BLaER1 treated with 17β-estradiol and CSF1 and Interleukin-3, amounts not matched to agents 10 nM and 100 nM (cell line): ENCODE measurements at regions not wholly inside any gene's neighbourhood (a gene's known extent, or its start where the extent isn't known, plus 50 kb on each side); places are given as distances from the start of the nearest gene placed in this dataset.
"Not testable (repeated sequence)": the region's sequence is repeated elsewhere in the genome, so short reads cannot be mapped to it uniquely, and the experiment has no call there.

ENCODE experiments used
- H3K27ac ChIP-seq, 11 experiments: shearing (Covaris generic); formaldehyde crosslinking; 2 replicates each; pipeline ENCODE4 v1.8.1; 2022
- H3K27me3 ChIP-seq, 11 experiments: shearing (Covaris generic); formaldehyde crosslinking; 2 replicates each; pipeline ENCODE4 v1.8.1; 2022
- H3K36me3 ChIP-seq, 11 experiments: shearing (Covaris generic); formaldehyde crosslinking; 2 replicates each; pipeline ENCODE4 v1.8.1; 2022
- H3K4me1 ChIP-seq, 10 experiments: shearing (Covaris generic); formaldehyde crosslinking; 2 replicates each; pipeline ENCODE4 v1.8.1; 2022
- H3K4me2 ChIP-seq, 11 experiments: shearing (Covaris generic); formaldehyde crosslinking; 2 replicates each; pipeline ENCODE4 v1.8.1; 2022
- H3K4me3 ChIP-seq, 10 experiments: shearing (Covaris generic); formaldehyde crosslinking; 2 replicates each; pipeline ENCODE4 v1.8.1; 2022
- H3K9ac ChIP-seq, 11 experiments: shearing (Covaris generic); formaldehyde crosslinking; 2 replicates each; pipeline ENCODE4 v1.8.1; 2022
- H3K9me3 ChIP-seq, 11 experiments: shearing (Covaris generic); formaldehyde crosslinking; replicated peaks in 1 of 11; 2 replicates each; pipeline ENCODE4 v1.8.1; 2022
- H4K20me1 ChIP-seq, 11 experiments: shearing (Covaris generic); formaldehyde crosslinking; 2 replicates each; pipeline ENCODE4 v1.8.1; 2022
- Cebpa-rat ChIP-seq, 11 experiments: shearing (Covaris generic); IDR thresholded peaks; 2 replicates each; pipeline ENCODE4 v1.8.1; 2022

- Histone ChIP-seq H3K36me3 (no peaks in the 10 kb centered on the region), H3K27ac (no peak overlapping the region), H3K4me1 (no peaks in the 10 kb centered on the region), H3K27me3 (no peaks in the 10 kb centered on the region), H3K4me2 (no peak overlapping the region), H3K4me3 (no peak overlapping the region), H3K9ac (no peak overlapping the region), H3K9me3 (peaks cover 0 to 13% (median 0%) of the 10 kb centered on the region in 11 experiments; a peak in 3 of 22 replicates), H4K20me1 (no peaks in the 10 kb centered on the region)
- no peak for TF ChIP-seq Cebpa-rat (IDR thresholded peaks at IDR 0.05)
These were observed 141.2 kb upstream of the FOXD4L5 start for GRCh38 chr9:65426231-65426630.

- H4K20me1 ChIP-seq, H3K4me1 ChIP-seq, H3K9ac ChIP-seq, H3K4me3 ChIP-seq, H3K36me3 ChIP-seq, H3K4me2 ChIP-seq, H3K27ac ChIP-seq, H3K27me3 ChIP-seq: not testable (repeated sequence)
- peaks cover 0 to 13% (median 0%) of the 10 kb centered on the region in 11 experiments; a peak in 3 of 22 replicates for H3K9me3 ChIP-seq
These were observed 140.2 kb upstream of the FOXD4L5 start for GRCh38 chr9:65425183-65425582.

GRCh38 chr9:65424437-65424984, 139.5 kb upstream of the FOXD4L5 start:
- not testable (repeated sequence) for H3K9ac ChIP-seq, H4K20me1 ChIP-seq, H3K4me2 ChIP-seq, H3K36me3 ChIP-seq, H3K4me3 ChIP-seq, H3K27ac ChIP-seq, H3K4me1 ChIP-seq, H3K27me3 ChIP-seq
- peaks cover 0 to 13% (median 0%) of the 10 kb centered on the region in 11 experiments; a peak in 4 of 22 replicates for H3K9me3 ChIP-seq

GRCh38 chr9:65423691-65424436, 138.9 kb upstream of the FOXD4L5 start:
- H4K20me1 ChIP-seq, H3K4me3 ChIP-seq, H3K4me1 ChIP-seq, H3K27ac ChIP-seq, H3K27me3 ChIP-seq, H3K36me3 ChIP-seq, H3K9ac ChIP-seq, H3K4me2 ChIP-seq: not testable (repeated sequence)
- peaks cover 0 to 15% (median 2%) of the 10 kb centered on the region in 11 experiments; a peak in 7 of 22 replicates for H3K9me3 ChIP-seq

GRCh38 chr9:65422966-65423690, 138.1 kb upstream of the FOXD4L5 start:
- H3K9ac ChIP-seq, H3K4me2 ChIP-seq, H4K20me1 ChIP-seq, H3K27me3 ChIP-seq, H3K27ac ChIP-seq, H3K4me3 ChIP-seq, H3K4me1 ChIP-seq, H3K36me3 ChIP-seq: not testable (repeated sequence)
- H3K9me3 ChIP-seq: peaks cover 0 to 18% (median 7%) of the 10 kb centered on the region in 11 experiments; a peak in 8 of 22 replicates

GRCh38 chr9:65421486-65421885, 136.5 kb upstream of the FOXD4L5 start:
- H3K4me2 ChIP-seq, H3K4me1 ChIP-seq, H3K36me3 ChIP-seq, H3K9ac ChIP-seq, H3K27me3 ChIP-seq, H4K20me1 ChIP-seq, H3K4me3 ChIP-seq, H3K27ac ChIP-seq: not testable (repeated sequence)
- peaks cover 0 to 14% (median 7%) of the 10 kb centered on the region in 11 experiments; a peak in 8 of 22 replicates for H3K9me3 ChIP-seq

GRCh38 chr9:65420771-65421170, 135.8 kb upstream of the FOXD4L5 start:
- Histone ChIP-seq H4K20me1 (no peaks in the 10 kb centered on the region), H3K4me1 (no peaks in the 10 kb centered on the region), H3K9me3 (peaks cover 0 to 13% (median 0%) of the 10 kb centered on the region in 11 experiments; a peak in 7 of 22 replicates), H3K9ac (no peak overlapping the region), H3K27me3 (no peaks in the 10 kb centered on the region), H3K4me2 (no peak overlapping the region), H3K36me3 (no peaks in the 10 kb centered on the region), H3K27ac (no peak overlapping the region), H3K4me3 (no peak overlapping the region)
- TF ChIP-seq Cebpa-rat (IDR thresholded peaks at IDR 0.05): no peak

GRCh38 chr9:65418966-65419365, 134.0 kb upstream of the FOXD4L5 start:
- not testable (repeated sequence) for H4K20me1 ChIP-seq, H3K27me3 ChIP-seq, H3K4me2 ChIP-seq, H3K9ac ChIP-seq, H3K27ac ChIP-seq, H3K4me3 ChIP-seq, H3K36me3 ChIP-seq, H3K4me1 ChIP-seq
- peaks cover 0 to 13% (median 0%) of the 10 kb centered on the region in 11 experiments; a peak in 5 of 22 replicates for H3K9me3 ChIP-seq

- H3K9me3 ChIP-seq: peaks cover 0 to 13% (median 0%) of the 10 kb centered on the region in 11 experiments; a peak in 5 of 22 replicates
- H3K9ac ChIP-seq, H3K4me3 ChIP-seq, H3K4me1 ChIP-seq, H3K4me2 ChIP-seq, H3K27ac ChIP-seq, H4K20me1 ChIP-seq, H3K27me3 ChIP-seq, H3K36me3 ChIP-seq: not testable (repeated sequence)
These were observed 131.9 kb upstream of the FOXD4L5 start for GRCh38 chr9:65416948-65417347.

- not testable (repeated sequence) for H3K27me3 ChIP-seq, H3K4me1 ChIP-seq, H3K4me2 ChIP-seq, H3K9ac ChIP-seq, H3K4me3 ChIP-seq, H3K36me3 ChIP-seq, H3K27ac ChIP-seq, H4K20me1 ChIP-seq
- peaks cover 0 to 11% (median 0%) of the 10 kb centered on the region in 11 experiments; a peak in 5 of 22 replicates for H3K9me3 ChIP-seq
These were observed 129.2 kb upstream of the FOXD4L5 start for GRCh38 chr9:65414249-65414648.

- H4K20me1 ChIP-seq, H3K27ac ChIP-seq, H3K9ac ChIP-seq, H3K4me1 ChIP-seq, H3K4me2 ChIP-seq, H3K36me3 ChIP-seq, H3K27me3 ChIP-seq, H3K9me3 ChIP-seq, H3K4me3 ChIP-seq: not testable (repeated sequence)
These were observed 128.4 kb upstream of the FOXD4L5 start for GRCh38 chr9:65413371-65413770.
